Endometrium (tissue), 2 donors: ENCODE measurements at regions not wholly inside any gene's neighbourhood (a gene's known extent, or its start where the extent isn't known, plus 50 kb on each side); places are given as distances from the start of the nearest gene placed in this dataset.
A peak's percentile ranks its signal among the peaks of the same experiment; 100 is the strongest.
"Not testable (repeated sequence)": the region's sequence is repeated elsewhere in the genome, so short reads cannot be mapped to it uniquely, and the experiment has no call there.

Source experiments
- FAIRE-seq: peaks from 2 replicates; lab custom pipeline; 2012; peaks lifted over from hg19 to GRCh38; lab: Jason Lieb, UNC
- donor health status: control.
- donor health status: control.

DNA sequence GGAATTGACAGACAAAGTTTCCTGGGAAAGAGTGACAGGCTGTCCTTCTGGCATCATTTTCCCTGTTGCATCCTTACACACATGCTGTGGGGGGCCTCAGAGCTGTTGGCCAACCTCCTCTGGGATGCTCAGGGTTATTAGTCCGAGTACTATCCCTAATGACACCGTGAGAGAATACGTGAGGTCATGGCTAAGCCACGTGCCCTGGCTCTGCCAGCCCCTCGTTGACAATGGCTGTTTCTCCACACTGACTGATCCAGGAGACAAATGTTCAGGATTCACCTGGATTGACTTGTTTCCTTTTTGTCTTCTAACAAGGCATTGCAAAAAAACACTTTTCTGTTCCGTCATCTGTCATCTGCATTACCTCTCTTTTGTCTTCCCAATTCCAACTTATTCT lies 604.6 kb downstream of the TFAP2A start:
- FAIRE-seq, result no peak

DNA sequence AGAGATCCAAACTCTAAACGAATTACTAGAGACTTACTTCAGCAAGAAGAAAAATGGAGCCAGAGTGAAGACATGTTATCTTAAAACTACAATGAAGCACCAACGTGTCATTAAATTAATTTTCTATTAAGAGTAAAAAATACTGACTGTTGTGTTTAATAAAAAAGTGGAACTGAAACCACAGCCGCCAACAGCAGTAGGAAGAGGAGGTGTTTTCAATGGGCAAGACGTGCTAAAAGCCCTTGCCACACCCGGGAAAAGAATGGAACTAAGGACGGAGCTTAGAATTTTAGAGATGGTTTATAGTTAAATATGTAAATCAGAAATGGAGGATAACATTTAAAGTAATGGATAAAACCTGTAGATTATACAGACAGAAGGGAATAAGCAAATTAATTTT lies 608.7 kb downstream of the TFAP2A start:
- FAIRE-seq, result no peak

DNA sequence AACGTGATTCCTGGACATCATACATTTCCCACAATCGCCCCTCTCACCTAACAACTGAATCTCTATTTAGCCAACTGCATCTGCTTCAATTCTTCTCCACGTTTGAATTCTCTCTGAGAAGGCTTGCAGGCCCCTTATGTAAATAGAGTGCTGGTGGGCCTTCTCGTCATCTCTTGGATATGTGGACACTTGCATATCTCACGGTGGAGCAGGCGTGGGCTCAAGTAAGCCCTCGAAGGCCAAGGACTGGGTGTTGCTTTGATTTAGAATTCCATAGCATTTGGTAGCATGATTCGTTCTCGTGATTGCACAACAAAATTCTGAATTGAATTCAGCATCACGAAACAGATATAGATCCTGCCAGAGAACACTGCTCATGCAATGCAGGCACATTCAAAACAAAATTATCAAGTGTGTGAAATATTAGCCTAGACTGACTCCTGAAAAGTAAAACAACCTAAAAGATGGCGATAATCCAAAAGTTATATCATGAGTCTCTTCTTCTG lies 613.6 kb downstream of the TFAP2A start:
- no peak for FAIRE-seq

DNA sequence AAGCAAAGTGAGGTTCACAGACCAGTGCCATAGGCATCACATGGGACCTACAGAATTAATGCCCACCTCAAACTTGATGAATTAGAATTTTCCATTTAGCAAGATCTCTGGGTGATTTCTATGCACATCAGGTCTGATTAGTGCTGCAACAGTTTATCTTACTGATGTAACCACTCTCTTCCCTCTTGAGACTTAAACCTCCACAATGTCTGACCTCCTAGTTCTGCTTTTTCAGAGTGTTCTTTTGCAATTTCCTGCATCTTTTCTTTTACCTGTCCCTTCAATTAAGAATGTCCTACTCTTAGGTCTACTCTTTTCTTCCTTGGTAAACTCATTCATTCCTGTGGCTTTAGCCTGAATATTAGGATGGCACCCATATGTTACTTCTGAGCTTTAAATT lies 615.3 kb downstream of the TFAP2A start:
- no peak for FAIRE-seq

DNA sequence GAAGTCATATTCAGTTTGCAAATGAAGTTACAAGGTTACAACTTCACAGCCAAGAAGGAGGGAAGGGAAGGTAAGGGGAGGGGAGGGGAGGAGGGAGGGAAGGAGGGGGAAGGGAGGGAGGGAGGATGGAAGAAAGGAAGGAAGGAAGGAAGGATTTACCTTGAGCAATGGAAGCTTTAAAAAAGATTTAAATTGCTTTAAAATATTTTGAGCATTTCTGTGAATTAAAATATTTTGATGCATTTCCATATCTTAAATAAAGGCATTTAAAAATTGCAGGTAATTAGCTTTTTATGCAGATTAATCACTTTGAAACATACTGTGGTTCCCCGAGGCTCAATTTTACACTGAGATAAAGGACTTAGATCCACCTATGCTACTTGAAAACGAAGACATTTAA lies 618.0 kb downstream of the TFAP2A start:
- no peak for FAIRE-seq

DNA sequence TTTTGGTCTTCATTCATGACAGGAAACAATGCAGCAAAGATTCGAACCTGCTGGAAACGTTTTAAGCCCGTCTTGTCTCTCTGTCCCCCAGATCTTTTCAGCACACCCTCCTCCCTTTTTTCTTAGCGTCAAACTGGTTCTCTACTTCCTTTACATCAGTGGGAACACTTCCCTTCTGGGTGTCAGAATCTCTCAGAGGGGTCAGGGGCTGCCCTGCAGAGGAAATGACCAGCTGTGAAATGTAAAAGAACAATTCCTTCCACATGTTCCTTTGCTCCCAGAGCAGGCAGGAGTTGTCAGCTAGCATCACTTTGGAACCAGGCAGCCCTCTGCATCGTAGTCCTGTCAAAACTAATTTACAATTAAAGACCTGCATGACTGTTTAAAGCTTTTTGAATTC lies 619.0 kb downstream of the TFAP2A start:
- FAIRE-seq, result no peak

DNA sequence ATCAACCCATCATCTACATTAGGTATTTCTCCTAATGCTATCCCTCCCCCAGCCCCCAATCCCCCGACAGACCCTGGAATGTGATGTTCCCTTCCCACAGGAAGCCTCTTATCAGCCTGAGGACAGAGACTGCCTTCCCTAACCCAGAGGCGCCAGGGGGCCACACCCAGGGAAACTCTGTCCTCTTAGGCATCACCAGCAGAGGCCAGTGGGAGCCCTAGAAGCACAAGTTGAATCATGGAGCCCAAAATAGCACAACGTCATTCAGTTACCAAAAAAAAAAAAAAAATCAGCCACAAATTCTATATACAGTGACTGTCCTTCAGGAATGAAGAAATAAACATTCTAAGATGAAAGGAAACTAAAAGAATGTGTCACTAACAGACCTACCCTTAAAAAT lies 625.7 kb downstream of the TFAP2A start:
- no peak for FAIRE-seq

DNA sequence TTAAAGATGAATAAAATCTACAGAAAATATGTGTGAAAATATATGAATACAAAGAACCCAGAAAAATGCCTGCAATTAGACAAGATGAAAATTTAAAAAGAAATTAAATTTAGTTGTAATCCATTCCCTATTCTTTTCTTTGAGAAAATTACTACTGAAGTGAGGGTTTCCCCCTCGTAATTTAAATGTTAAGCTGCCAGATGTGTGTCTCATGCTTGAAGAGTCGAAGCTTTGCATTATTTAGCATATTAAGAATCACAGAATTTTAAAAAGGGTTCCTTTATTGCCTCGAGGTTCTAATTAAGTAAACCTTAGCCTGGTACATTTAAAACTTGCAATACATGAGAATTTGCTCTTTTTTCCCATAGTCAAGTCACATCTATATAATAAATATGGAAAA lies 630.1 kb downstream of the TFAP2A start:
- FAIRE-seq, result no peak

DNA sequence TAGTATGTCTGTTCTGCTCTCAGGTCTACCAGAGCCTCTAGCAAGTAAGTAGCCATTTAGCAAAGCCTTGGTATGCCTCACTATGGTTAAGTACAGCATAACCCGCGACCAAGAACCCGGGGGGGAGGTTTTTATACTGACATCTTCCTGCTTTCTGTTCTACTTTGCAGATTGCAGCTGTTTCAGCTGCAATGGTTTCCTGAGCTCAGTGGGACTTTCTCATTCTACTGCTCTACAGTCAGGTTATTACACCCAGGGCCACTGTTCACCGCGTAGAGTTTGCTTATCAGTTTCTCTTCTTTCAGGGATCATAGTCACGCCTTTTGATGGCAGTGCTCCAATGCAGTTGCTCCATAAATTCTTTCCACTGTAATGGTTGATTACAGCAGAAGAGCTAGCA lies 631.3 kb downstream of the TFAP2A start:
- no peak for FAIRE-seq

DNA sequence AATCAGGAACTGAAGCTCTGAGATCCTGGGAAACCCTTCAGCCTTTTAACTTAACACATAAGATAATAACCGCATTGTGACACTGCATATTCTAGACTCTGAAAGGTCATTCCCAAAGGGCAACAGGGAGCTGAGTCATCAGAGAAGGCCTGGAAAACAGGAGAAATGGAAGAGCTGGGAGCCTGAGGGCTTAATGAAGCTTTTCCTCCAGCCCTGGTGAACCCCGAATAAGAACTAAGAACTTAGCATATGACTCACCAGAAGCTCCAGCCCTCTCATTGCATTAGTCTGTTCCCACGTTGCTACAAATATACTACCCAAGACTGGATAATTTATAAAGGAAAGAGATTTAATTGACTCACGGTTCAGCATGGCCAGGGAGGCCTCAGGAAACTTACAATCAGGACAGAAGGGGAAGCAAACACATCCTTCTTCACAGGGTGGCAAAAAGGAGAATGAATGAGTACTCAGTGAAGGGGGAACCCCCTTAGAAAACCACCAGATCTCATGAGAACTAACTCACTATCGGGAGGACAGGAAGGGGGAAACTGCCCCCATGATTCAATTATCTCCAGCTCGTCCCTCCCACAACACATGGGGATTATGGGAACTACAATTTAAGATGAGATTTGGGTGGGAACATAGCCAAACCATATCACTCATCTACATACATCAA lies 648.5 kb downstream of the TFAP2A start:
- FAIRE-seq, result no peak

DNA sequence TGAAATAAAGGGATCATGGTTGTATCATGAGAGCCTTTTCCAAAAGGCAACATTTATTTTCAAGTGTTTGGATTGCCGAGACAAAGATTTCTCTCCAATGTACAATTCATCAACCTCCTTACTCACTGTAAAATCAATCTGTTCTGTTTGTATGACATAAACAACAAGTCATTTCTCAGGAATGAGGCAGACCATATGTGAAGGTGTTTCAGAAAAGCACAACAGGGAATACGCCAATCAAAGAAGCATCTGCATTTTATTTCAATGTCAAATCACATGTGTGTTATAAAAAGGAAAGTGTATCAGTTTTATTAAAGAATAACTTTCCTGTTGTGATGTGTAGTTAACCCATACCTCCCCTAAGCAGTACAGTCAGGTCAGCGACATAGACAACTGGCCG lies 653.7 kb downstream of the TFAP2A start:
- no peak for FAIRE-seq

DNA sequence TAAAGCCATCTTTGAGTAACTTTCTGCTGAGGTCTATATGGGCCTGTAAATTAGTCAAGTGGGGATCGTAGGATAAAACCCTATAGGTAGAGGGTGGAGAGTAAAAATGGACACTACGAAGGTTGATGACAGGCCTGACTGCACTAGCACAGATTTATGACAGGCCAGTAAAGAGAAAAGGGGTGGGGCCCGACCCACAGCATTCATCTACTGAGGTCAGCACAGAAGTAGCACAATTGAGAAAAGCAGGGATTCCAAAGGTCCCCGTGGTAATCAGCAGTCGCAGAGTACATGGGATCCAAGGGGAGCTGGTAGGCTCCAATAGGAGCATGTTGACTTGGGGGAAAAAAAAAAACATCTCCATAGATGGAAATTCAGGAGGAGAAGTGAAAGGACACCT lies 660.4 kb downstream of the TFAP2A start:
- FAIRE-seq, result no peak

DNA sequence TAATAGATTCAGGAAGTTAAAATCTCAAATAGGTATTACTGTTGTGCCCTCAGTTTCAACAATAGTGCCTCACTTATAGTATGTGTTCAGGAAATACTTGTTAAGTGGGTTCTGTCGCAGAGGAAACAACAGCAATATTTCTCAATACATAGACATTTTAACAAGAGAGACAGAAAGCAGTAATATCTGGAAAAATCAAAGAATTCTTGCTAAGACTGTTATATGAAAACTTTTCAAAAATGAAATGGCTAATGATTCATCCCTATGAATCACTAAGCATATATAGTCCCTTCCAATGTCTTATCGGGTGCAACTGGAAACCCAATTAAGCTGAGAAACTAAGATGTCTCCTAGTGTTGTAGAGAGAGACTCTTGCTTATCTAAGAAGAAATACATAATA lies 668.9 kb downstream of the TFAP2A start:
- no peak for FAIRE-seq

DNA sequence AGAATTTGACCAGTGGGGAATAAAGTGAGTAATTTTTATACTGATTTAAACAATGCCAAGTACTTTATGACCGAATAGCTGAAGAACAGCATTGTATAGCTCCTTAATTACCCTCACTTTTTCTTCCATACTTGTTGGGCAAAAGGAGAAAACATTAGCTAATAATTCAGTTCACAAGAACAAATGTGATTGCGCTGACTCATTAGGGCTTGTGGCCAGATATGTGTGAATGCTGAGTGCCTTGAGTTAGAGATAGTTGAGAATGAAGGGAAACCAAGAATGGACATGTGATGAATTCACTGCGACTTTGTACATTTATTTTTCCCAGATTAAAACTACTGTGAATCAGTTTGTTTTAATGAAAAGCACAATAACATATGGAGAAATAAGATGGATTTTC lies 669.4 kb downstream of the TFAP2A start:
- no peak for FAIRE-seq

DNA sequence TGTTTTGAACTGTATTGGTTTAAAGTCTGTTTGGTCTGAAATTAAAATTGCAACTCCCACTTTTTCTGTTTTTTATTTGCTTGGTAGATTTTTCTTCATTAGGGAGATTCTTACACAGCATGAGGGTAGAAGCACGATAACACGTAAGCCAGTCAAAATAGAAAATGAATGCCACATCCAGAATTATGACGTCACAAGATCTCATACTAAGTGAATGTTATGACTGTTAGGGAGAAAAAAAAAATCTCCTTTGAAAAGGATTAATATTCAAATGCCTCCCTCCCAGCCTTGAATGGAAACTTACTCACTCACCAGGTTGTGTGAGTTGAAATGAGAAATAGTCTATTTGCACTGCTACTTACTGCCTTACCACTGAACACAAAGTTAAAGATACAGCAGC lies 670.8 kb downstream of the TFAP2A start:
- FAIRE-seq, result no peak

DNA sequence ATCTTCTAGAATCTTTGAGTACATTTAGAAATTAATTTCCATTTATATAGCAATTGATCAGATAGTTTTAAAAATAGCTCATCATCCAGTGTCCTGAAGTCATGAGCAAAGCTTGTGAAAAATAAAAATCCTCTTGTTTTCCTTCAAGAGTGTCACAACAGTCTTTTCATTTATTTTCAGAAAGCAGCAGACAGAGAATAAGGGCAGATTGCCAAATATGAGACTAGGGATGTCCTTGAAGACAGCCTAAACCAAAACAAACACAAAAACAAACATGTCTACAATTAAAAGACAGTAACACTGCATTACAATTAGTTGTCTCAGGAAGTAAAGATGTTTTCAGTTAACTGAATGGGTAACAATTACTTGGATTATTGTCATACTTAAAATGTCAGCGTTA lies 682.8 kb downstream of the TFAP2A start:
- FAIRE-seq, result peak; percentile 87

DNA sequence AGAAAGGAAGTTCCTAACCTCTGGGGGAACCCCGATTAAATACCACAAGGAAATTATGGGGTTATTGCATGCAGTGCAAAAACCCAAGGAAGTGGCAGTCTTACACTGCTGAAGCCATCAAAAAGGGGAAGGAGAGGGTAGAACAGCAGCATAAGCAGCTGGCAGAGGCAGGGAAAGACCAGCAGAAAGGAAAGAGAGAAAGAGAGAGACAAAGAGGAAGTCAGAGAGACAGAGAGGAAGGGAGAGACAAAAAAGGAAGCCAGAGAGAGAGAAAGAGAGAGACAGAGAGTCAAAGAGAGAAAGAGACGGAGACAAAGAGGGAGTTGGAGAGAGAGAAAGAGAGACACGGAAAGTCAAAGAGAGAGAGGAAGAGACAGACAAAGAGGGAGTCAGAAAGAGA lies 689.1 kb downstream of the TFAP2A start:
- not testable (repeated sequence) for FAIRE-seq

DNA sequence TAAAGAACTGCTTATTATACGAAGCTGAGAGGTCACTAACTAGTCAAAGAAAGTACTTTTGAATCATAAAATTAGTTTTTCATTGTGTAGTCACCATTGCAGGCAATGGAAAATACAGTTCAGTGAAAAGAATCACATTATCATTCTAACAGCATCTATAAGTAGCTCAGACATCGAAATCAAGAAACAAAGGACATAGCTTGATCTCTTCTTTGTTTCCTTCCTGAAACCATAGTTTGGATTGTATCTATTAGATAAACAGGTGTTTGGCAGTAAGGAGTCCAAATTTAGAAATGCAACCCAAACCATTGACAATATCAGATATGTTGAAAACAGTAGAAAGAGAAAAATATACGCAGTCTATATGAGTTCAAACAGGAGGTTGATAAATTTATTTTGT lies 697.3 kb downstream of the TFAP2A start:
- FAIRE-seq, result no peak

DNA sequence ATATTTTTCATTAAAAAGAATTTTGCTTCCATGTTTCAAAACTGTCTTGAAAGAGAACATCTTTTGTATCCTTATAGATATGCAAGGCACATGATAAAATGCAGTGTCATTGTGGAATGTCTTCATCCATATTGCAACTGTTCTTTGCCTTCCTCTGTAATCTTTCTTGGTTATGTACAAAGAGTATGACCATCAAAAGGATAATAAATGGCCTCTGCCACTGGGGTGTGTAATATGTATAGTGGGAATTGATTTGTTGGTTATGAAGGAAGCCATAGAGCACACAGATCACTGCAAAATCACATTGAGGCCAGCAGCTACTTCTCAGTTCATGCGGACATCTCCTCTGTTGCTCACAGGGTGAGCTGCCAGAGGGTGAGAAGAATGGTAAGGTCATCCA lies 703.5 kb downstream of the TFAP2A start:
- no peak for FAIRE-seq

DNA sequence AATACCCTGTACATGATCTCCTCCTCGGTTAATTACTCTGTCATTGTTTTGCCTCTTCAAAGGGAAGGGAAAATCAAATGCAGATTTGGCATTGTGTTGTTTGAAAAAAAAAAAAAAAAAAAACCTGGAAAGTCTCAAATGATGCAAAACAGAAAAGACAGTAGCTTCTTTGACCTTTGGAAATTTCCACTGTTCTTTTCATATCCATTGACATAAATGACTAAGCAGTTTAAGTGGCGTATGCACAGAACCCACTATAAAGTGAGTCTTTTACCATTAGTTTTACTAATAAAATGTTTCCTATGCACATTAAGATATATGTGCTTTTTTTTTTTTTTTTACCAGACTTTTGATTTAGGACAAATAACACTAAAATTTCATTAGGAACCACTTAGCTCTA lies 704.3 kb downstream of the TFAP2A start:
- no peak for FAIRE-seq

DNA sequence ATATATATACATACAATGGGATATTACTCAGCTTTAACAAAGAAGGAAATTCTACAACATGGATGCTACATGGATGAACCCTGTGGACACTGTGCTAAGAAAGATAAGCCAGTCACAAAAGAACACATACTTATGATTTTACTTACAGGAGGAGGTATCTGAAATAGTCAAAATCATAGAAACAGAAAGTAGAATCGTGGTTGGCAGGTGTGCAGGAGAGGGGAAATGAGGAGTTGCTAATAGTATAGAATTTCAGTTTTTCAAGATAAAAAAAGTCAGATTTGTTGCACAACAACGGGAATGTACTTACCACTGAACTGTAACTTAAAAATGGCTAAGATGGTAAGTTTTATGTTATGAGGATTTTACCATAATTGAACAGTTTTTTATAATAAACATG lies 706.3 kb downstream of the TFAP2A start:
- no peak for FAIRE-seq

DNA sequence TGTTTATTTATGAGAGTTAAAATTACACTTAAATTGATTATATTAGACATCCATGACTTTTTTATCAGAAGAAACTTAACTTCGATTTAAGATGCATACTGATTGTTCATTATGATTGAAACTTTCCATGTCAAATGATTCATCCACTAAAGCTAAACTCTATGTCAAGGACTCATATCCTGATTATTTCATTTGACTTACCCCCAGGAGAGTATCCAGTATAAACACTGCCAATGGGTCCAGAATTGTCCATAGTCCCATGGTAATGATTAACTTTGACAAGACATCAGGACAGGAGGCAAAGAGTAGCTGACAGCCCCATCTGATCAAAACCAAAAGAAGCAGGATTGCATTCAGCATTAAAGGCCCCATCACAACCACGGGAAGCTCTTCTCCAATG lies 709.9 kb downstream of the TFAP2A start:
- FAIRE-seq, result no peak

DNA sequence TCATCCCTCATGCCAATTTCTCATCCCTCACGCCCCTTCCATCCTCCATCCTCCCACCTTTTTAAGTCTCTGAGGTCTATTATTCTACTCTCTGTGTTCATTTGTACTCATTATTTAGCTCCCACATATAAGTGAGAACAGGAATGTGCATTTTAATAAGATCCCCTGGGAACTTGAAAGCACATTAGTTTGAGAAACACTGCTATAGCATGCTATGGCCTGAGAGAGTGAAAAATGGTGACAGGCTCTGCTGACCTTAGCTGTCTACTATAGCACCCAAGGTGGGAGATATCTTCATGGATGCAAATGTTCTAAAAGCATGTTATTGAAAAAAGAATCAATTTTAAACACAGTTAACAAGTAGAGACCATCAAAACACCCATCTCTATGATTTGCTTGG lies 712.0 kb downstream of the TFAP2A start:
- no peak for FAIRE-seq

DNA sequence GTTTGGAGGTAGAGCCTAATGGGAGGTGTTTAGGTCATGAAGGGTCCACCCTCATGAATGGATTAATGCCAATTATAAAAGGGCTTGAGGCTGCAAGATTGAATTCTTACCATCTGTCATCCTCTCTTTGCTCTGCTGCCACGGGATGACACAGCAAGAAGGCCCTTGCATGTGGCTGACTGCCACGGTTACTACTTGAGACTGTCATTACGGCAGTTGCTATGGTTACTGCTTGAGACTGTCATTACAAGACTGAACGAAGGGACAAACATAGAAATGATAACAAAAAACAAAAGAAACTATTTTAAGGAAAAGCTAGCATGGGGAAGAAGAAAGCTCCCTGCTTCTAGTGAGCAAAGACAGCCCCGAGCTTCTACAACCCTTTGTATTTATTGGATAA lies 715.0 kb downstream of the TFAP2A start:
- no peak for FAIRE-seq
